ENCODE measurements at regions not wholly inside any gene's neighbourhood (a gene's known extent, or its start where the extent isn't known, plus 50 kb on each side); places are given as distances from the start of the nearest gene placed in this dataset.

- no peaks in the 10 kb centered on the region for H3K4me1 ChIP-seq (ENCODE audit: insufficient read depth, low read length)
- H3K4me3 ChIP-seq (ENCODE audit: low read depth in 1 of 2, low read length in 2 of 2), result no peak overlapping the region
Observed at GRCh38 chr7:52877240-52877639, 158.2 kb upstream of the POM121L12 start.

GRCh38 chr7:52876402-52876801, 159.0 kb upstream of the POM121L12 start:
- Histone ChIP-seq H3K9ac (ENCODE audit: low read length) (no peak overlapping the region), H3K4me3 (ENCODE audit: low read depth in 1 of 2, low read length in 2 of 2) (no peak overlapping the region), H3K36me3 (ENCODE audit: insufficient read depth, low read length) (no peaks in the 10 kb centered on the region), H3K27me3 (ENCODE audit: control insufficient read depth in 1 of 2, insufficient read depth in 2 of 2, low read length in 2 of 2) (no peaks in the 10 kb centered on the region), H3K9me3 (ENCODE audit: low read length) (no peaks in the 10 kb centered on the region), H3K4me1 (ENCODE audit: insufficient read depth, low read length) (no peaks in the 10 kb centered on the region), H3K27ac (ENCODE audit: low read depth, low read length) (no peak overlapping the region)

More at GRCh38 chr7:52877240-52877639, 158.2 kb upstream of the POM121L12 start:
- Histone ChIP-seq H3K27me3 (ENCODE audit: control insufficient read depth in 1 of 2, insufficient read depth in 2 of 2, low read length in 2 of 2) (no peaks in the 10 kb centered on the region), H3K9me3 (ENCODE audit: low read length) (no peaks in the 10 kb centered on the region), H3K27ac (ENCODE audit: low read depth, low read length) (no peak overlapping the region), H3K36me3 (ENCODE audit: insufficient read depth, low read length) (no peaks in the 10 kb centered on the region), H3K9ac (ENCODE audit: low read length) (no peak overlapping the region)

GRCh38 chr7:52863652-52864051, 171.8 kb upstream of the POM121L12 start:
- Histone ChIP-seq H3K27ac (ENCODE audit: low read depth, low read length) (no peak overlapping the region), H3K4me3 (ENCODE audit: low read depth in 1 of 2, low read length in 2 of 2) (no peak overlapping the region), H3K27me3 (ENCODE audit: control insufficient read depth in 1 of 2, insufficient read depth in 2 of 2, low read length in 2 of 2) (no peaks in the 10 kb centered on the region), H3K36me3 (ENCODE audit: insufficient read depth, low read length) (no peaks in the 10 kb centered on the region), H3K9ac (ENCODE audit: low read length) (no peak overlapping the region), H3K9me3 (ENCODE audit: low read length) (peaks cover 9% of the 10 kb centered on the region), H3K4me1 (ENCODE audit: insufficient read depth, low read length) (no peaks in the 10 kb centered on the region)

GRCh38 chr7:52862321-52862720, 173.1 kb upstream of the POM121L12 start:
- no peak overlapping the region for H3K27ac ChIP-seq (ENCODE audit: low read depth, low read length)
- no peaks in the 10 kb centered on the region for H3K36me3 ChIP-seq (ENCODE audit: insufficient read depth, low read length)
- no peak overlapping the region for H3K4me3 ChIP-seq (ENCODE audit: low read depth in 1 of 2, low read length in 2 of 2)
- H3K27me3 ChIP-seq (ENCODE audit: control insufficient read depth in 1 of 2, insufficient read depth in 2 of 2, low read length in 2 of 2), result no peaks in the 10 kb centered on the region
- no peak overlapping the region for H3K9ac ChIP-seq (ENCODE audit: low read length)
- H3K4me1 ChIP-seq (ENCODE audit: insufficient read depth, low read length), result no peaks in the 10 kb centered on the region
- peaks cover 9% of the 10 kb centered on the region for H3K9me3 ChIP-seq (ENCODE audit: low read length)

GRCh38 chr7:52857367-52857766, 178.1 kb upstream of the POM121L12 start:
- Histone ChIP-seq H3K27ac (ENCODE audit: low read depth, low read length) (no peak overlapping the region), H3K9me3 (ENCODE audit: low read length) (no peaks in the 10 kb centered on the region), H3K36me3 (ENCODE audit: insufficient read depth, low read length) (no peaks in the 10 kb centered on the region), H3K9ac (ENCODE audit: low read length) (no peak overlapping the region), H3K4me3 (ENCODE audit: low read depth in 1 of 2, low read length in 2 of 2) (no peak overlapping the region), H3K4me1 (ENCODE audit: insufficient read depth, low read length) (no peaks in the 10 kb centered on the region), H3K27me3 (ENCODE audit: control insufficient read depth in 1 of 2, insufficient read depth in 2 of 2, low read length in 2 of 2) (no peaks in the 10 kb centered on the region)

GRCh38 chr7:52854681-52855080, 180.8 kb upstream of the POM121L12 start:
- Histone ChIP-seq H3K9ac (ENCODE audit: low read length) (no peak overlapping the region), H3K9me3 (ENCODE audit: low read length) (no peaks in the 10 kb centered on the region), H3K27ac (ENCODE audit: low read depth, low read length) (no peak overlapping the region), H3K36me3 (ENCODE audit: insufficient read depth, low read length) (no peaks in the 10 kb centered on the region), H3K4me1 (ENCODE audit: insufficient read depth, low read length) (no peaks in the 10 kb centered on the region), H3K4me3 (ENCODE audit: low read depth in 1 of 2, low read length in 2 of 2) (no peak overlapping the region), H3K27me3 (ENCODE audit: control insufficient read depth in 1 of 2, insufficient read depth in 2 of 2, low read length in 2 of 2) (no peaks in the 10 kb centered on the region)

- Histone ChIP-seq H3K9me3 (ENCODE audit: low read length) (no peaks in the 10 kb centered on the region), H3K4me3 (ENCODE audit: low read depth in 1 of 2, low read length in 2 of 2) (no peak overlapping the region), H3K36me3 (ENCODE audit: insufficient read depth, low read length) (no peaks in the 10 kb centered on the region), H3K9ac (ENCODE audit: low read length) (no peak overlapping the region), H3K4me1 (ENCODE audit: insufficient read depth, low read length) (no peaks in the 10 kb centered on the region), H3K27me3 (ENCODE audit: control insufficient read depth in 1 of 2, insufficient read depth in 2 of 2, low read length in 2 of 2) (no peaks in the 10 kb centered on the region), H3K27ac (ENCODE audit: low read depth, low read length) (no peak overlapping the region)
Observed at GRCh38 chr7:52851547-52851946, 183.9 kb upstream of the POM121L12 start.

GRCh38 chr7:52843436-52843835, 192.0 kb upstream of the POM121L12 start:
- Histone ChIP-seq H3K27me3 (ENCODE audit: control insufficient read depth in 1 of 2, insufficient read depth in 2 of 2, low read length in 2 of 2) (no peaks in the 10 kb centered on the region), H3K4me3 (ENCODE audit: low read depth in 1 of 2, low read length in 2 of 2) (no peak overlapping the region), H3K36me3 (ENCODE audit: insufficient read depth, low read length) (no peaks in the 10 kb centered on the region), H3K9me3 (ENCODE audit: low read length) (no peaks in the 10 kb centered on the region), H3K9ac (ENCODE audit: low read length) (no peak overlapping the region), H3K4me1 (ENCODE audit: insufficient read depth, low read length) (peaks cover 6% of the 10 kb centered on the region), H3K27ac (ENCODE audit: low read depth, low read length) (no peak overlapping the region)

GRCh38 chr7:52842202-52842900, 193.1 kb upstream of the POM121L12 start:
- Histone ChIP-seq H3K9ac (ENCODE audit: low read length) (no peak overlapping the region), H3K36me3 (ENCODE audit: insufficient read depth, low read length) (no peaks in the 10 kb centered on the region), H3K27ac (ENCODE audit: low read depth, low read length) (no peak overlapping the region), H3K27me3 (ENCODE audit: control insufficient read depth in 1 of 2, insufficient read depth in 2 of 2, low read length in 2 of 2) (no peaks in the 10 kb centered on the region), H3K4me3 (ENCODE audit: low read depth in 1 of 2, low read length in 2 of 2) (no peak overlapping the region), H3K9me3 (ENCODE audit: low read length) (no peaks in the 10 kb centered on the region), H3K4me1 (ENCODE audit: insufficient read depth, low read length) (peaks cover 6% of the 10 kb centered on the region)

- no peaks in the 10 kb centered on the region for H3K36me3 ChIP-seq (ENCODE audit: insufficient read depth, low read length)
- no peak overlapping the region for H3K9ac ChIP-seq (ENCODE audit: low read length)
- H3K4me3 ChIP-seq (ENCODE audit: low read depth in 1 of 2, low read length in 2 of 2), result peak overlapping the region in 1 of 2 donors; percentile 19
- no peak overlapping the region for H3K27ac ChIP-seq (ENCODE audit: low read depth, low read length)
- H3K9me3 ChIP-seq (ENCODE audit: low read length), result no peaks in the 10 kb centered on the region
- no peaks in the 10 kb centered on the region for H3K27me3 ChIP-seq (ENCODE audit: control insufficient read depth in 1 of 2, insufficient read depth in 2 of 2, low read length in 2 of 2)
- H3K4me1 ChIP-seq (ENCODE audit: insufficient read depth, low read length), result peaks cover 6% of the 10 kb centered on the region
Observed at GRCh38 chr7:52838981-52839411, 196.4 kb upstream of the POM121L12 start.

- Histone ChIP-seq H3K27ac (ENCODE audit: low read depth, low read length) (no peak overlapping the region), H3K9ac (ENCODE audit: low read length) (no peak overlapping the region), H3K9me3 (ENCODE audit: low read length) (no peaks in the 10 kb centered on the region), H3K36me3 (ENCODE audit: insufficient read depth, low read length) (no peaks in the 10 kb centered on the region), H3K4me1 (ENCODE audit: insufficient read depth, low read length) (peaks cover 3% of the 10 kb centered on the region), H3K27me3 (ENCODE audit: control insufficient read depth in 1 of 2, insufficient read depth in 2 of 2, low read length in 2 of 2) (no peaks in the 10 kb centered on the region), H3K4me3 (ENCODE audit: low read depth in 1 of 2, low read length in 2 of 2) (no peak overlapping the region)
Observed at GRCh38 chr7:52831321-52831720, 204.1 kb upstream of the POM121L12 start.

GRCh38 chr7:52830801-52831200, 204.6 kb upstream of the POM121L12 start:
- Histone ChIP-seq H3K9ac (ENCODE audit: low read length) (no peak overlapping the region), H3K4me3 (ENCODE audit: low read depth in 1 of 2, low read length in 2 of 2) (no peak overlapping the region), H3K36me3 (ENCODE audit: insufficient read depth, low read length) (no peaks in the 10 kb centered on the region), H3K9me3 (ENCODE audit: low read length) (no peaks in the 10 kb centered on the region), H3K27ac (ENCODE audit: low read depth, low read length) (no peak overlapping the region), H3K4me1 (ENCODE audit: insufficient read depth, low read length) (peaks cover 3% of the 10 kb centered on the region), H3K27me3 (ENCODE audit: control insufficient read depth in 1 of 2, insufficient read depth in 2 of 2, low read length in 2 of 2) (no peaks in the 10 kb centered on the region)
